Body of pancreas (tissue), 4 donors: ENCODE measurements at regions not wholly inside any gene's neighbourhood (a gene's known extent, or its start where the extent isn't known, plus 50 kb on each side); places are given as distances from the start of the nearest gene placed in this dataset.

Experiments used
- ATAC-seq: fragments of 150-250 bp; one replicate; pipeline ENCODE4 v1.9.1; 2016
- DNase-seq, 4 donors: peaks; one replicate each; pipeline ENCODE4 v3.0.0-alpha.2; 2019
- H3K27ac ChIP-seq, 4 donors: fragments of 200-600 bp; sonication (generic); 1 replicate in 3 of 4; 2 replicates in 1 of 4; pipeline versions ENCODE4 v1.5.1 to v1.6.1; 2016 to 2019; ENCODE audit warnings: mild to moderate bottlenecking in 1 of 4, mixed read lengths in 1 of 4, moderate library complexity in 1 of 4
- H3K27me3 ChIP-seq, 2 donors: fragments of 200-600 bp; sonication (generic); one replicate each; pipeline ENCODE4 v1.6.0; 2016; ENCODE audit warnings: mild to moderate bottlenecking in 1 of 2
- H3K36me3 ChIP-seq, 2 donors: fragments of 200-600 bp; sonication (generic); replicated peaks in 1 of 2; 2 replicates each; pipeline ENCODE4 v1.5.1; 2016; ENCODE audit warnings: low read depth in 2 of 2; ENCODE audit not compliant: insufficient read depth in 1 of 2
- H3K4me1 ChIP-seq: fragments of 200-600 bp; sonication (generic); one replicate; pipeline ENCODE4 v1.6.0; 2016
- H3K4me3 ChIP-seq, 2 donors: fragments of 200-600 bp; sonication (generic); 1 replicate in 1 of 2; 2 replicates in 1 of 2; pipeline ENCODE4 v1.5.1; 2016 to 2019
- H3K9me3 ChIP-seq, 3 donors: fragments of 200-600 bp; sonication (generic); 1 replicate in 2 of 3; 2 replicates in 1 of 3; pipeline ENCODE4 v1.5.1; 2016
- POLR2A ChIP-seq, 3 donors: fragments of 450-650 bp; IDR thresholded peaks; one replicate each; pipeline ENCODE4 v1.6.1; 2016; ENCODE audit warnings: antibody characterized with exemption in 3 of 3, mild to moderate bottlenecking in 2 of 3
- WGBS, 2 donors: methylation state at CpG; one replicate each; pipeline ENCODE4 v1.1.5; 2017; 5-methylcytosine and 5-hydroxymethylcytosine counted together
- intact Hi-C: fragments of 100-400 bp; cut with DNase I; formaldehyde crosslinking; loops from one replicate; pipeline ENCODE4 v1.15.1; 2023
- TF ChIP-seq, protein P1 (sequence below), 7 experiments: fragments of 450-650 bp in 4 of 7; fragments of 200-600 bp in 3 of 7; sonication (generic) in 3 of 7; IDR thresholded peaks; one replicate each; pipeline ENCODE4 v1.5.1; 2016 to 2019; ENCODE audit warnings: antibody characterized with exemption in 7 of 7

DNA sequence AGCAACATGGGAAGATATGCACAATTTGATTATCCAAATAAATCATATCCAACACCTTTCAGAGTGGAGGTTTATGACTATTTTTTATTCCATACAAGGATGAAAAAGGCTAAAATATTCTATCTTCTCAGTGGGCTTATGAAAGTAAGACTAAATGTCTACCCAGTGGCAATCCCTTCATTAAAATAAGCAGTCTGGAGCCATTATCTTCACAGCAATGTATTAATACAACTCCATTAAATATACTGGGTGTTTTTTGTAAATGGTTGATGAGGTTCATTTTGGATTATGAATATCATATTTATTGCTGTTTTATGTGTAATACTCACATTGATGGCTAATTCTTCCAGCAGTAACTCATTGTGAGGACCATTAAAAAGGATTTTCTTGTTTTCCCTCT is 352.7 kb upstream of the SOX11 start:
- intact Hi-C loops = no loop called here

GRCh38 chr2:5343785-5344335 is 348.3 kb upstream of the SOX11 start:
- Histone ChIP-seq H3K4me1 (no peaks in the 10 kb centered on the region), H3K36me3 (no peaks in the 10 kb centered on the region), H3K27me3 (no peaks in the 10 kb centered on the region), H3K27ac (no peak overlapping the region), H3K9me3 (no peaks in the 10 kb centered on the region), H3K4me3 (no peak overlapping the region)
- ATAC-seq (no peak), DNase-seq (no peak)
- no peak for TF ChIP-seq POLR2A (IDR thresholded peaks at IDR 0.05)
- TF ChIP-seq, protein P1, sequence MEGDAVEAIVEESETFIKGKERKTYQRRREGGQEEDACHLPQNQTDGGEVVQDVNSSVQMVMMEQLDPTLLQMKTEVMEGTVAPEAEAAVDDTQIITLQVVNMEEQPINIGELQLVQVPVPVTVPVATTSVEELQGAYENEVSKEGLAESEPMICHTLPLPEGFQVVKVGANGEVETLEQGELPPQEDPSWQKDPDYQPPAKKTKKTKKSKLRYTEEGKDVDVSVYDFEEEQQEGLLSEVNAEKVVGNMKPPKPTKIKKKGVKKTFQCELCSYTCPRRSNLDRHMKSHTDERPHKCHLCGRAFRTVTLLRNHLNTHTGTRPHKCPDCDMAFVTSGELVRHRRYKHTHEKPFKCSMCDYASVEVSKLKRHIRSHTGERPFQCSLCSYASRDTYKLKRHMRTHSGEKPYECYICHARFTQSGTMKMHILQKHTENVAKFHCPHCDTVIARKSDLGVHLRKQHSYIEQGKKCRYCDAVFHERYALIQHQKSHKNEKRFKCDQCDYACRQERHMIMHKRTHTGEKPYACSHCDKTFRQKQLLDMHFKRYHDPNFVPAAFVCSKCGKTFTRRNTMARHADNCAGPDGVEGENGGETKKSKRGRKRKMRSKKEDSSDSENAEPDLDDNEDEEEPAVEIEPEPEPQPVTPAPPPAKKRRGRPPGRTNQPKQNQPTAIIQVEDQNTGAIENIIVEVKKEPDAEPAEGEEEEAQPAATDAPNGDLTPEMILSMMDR (IDR thresholded peaks at IDR 0.05) = no peak
- intact Hi-C loops = no loop called here
- 39 to 40% methylated on average over 5 to 6 of the region's 6 CpGs for WGBS, 2 donors

More for the DNA sequence above, 352.7 kb upstream of the SOX11 start:
- Histone ChIP-seq H3K4me1 (no peaks in the 10 kb centered on the region), H3K4me3 (no peak overlapping the region), H3K27ac (no peak overlapping the region), H3K9me3 (no peaks in the 10 kb centered on the region), H3K27me3 (no peaks in the 10 kb centered on the region), H3K36me3 (no peaks in the 10 kb centered on the region)
- ATAC-seq (no peak), DNase-seq (no peak)
- TF ChIP-seq, protein P1 (IDR thresholded peaks at IDR 0.05) = no peak
- no peak for TF ChIP-seq POLR2A (IDR thresholded peaks at IDR 0.05)

DNA sequence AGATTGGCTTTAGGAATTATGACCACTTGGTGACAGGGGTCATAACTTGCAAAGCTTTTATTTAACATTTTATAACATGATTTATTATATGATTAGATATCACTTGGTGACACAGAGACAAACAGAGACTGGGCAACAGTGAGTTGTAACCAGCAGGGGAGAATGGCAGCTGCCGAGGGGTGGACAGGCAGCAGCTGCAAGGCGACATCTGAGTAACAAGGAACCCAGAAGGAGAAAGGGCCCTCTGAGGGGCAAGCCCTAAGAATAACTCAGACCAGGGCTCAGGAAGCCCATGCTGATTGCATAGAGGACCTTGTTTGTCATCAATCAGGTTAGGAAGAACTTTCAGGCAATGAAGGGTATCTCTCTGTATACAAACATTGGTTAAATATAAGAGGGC is 339.9 kb upstream of the SOX11 start:
- 58 to 61% methylated on average over 2 of the region's 2 CpGs for WGBS, 2 donors
- no peaks in the 10 kb centered on the region for H3K9me3 ChIP-seq
- no peak for TF ChIP-seq POLR2A (IDR thresholded peaks at IDR 0.05)
- TF ChIP-seq, protein P1 (IDR thresholded peaks at IDR 0.05) = no peak

GRCh38 chr2:5353565-5353964 is 338.6 kb upstream of the SOX11 start:
- TF ChIP-seq, protein P1 (IDR thresholded peaks at IDR 0.05) = no peak
- no peak for TF ChIP-seq POLR2A (IDR thresholded peaks at IDR 0.05)
- no peak overlapping the region for H3K27ac ChIP-seq
- H3K9me3 ChIP-seq = no peaks in the 10 kb centered on the region
- intact Hi-C loops = no loop called here
- H3K4me1 ChIP-seq = no peaks in the 10 kb centered on the region
- ATAC-seq (no peak), DNase-seq (no peak)
- WGBS, 2 donors = 0 to 36% methylated on average over 1 of the region's 1 CpG
- no peak overlapping the region for H3K4me3 ChIP-seq
- H3K27me3 ChIP-seq = no peaks in the 10 kb centered on the region
- H3K36me3 ChIP-seq = no peaks in the 10 kb centered on the region

More for the DNA sequence above, 339.9 kb upstream of the SOX11 start:
- Histone ChIP-seq H3K27me3 (no peaks in the 10 kb centered on the region), H3K27ac (no peak overlapping the region), H3K4me3 (no peak overlapping the region), H3K36me3 (no peaks in the 10 kb centered on the region), H3K4me1 (no peaks in the 10 kb centered on the region)
- intact Hi-C loops = no loop called here
- ATAC-seq (no peak), DNase-seq (no peak)

DNA sequence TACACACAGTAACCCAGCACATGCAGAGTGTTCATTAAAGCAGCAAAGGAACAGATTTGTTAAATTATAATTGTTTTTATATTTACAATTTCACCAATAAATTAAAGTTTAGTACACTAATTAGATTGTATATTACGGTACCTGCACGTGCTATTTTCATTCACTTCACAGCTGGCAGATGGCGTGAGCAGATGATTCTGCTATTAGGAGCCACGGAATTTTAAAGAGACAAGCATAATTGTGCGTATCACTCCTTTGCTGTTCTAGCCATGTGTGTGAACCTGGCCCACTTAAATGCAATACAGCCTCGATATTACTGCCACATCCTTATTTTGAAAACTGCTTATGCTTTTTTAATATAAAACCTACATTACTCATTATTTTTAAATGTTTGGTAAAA is 332.8 kb upstream of the SOX11 start:
- H3K4me1 ChIP-seq = no peaks in the 10 kb centered on the region
- intact Hi-C loops = no loop called here

More for the DNA sequence above, 332.8 kb upstream of the SOX11 start:
- ATAC-seq (no peak), DNase-seq (no peak)
- Histone ChIP-seq H3K27ac (no peak overlapping the region), H3K4me3 (no peak overlapping the region), H3K27me3 (no peaks in the 10 kb centered on the region), H3K36me3 (no peaks in the 10 kb centered on the region), H3K9me3 (no peaks in the 10 kb centered on the region)
- WGBS, 2 donors = 53 to 62% methylated on average over 6 of the region's 6 CpGs
- TF ChIP-seq POLR2A (IDR thresholded peaks at IDR 0.05) = no peak
